Dendritic cell treated with granulocyte-macrophage colony-stimulating factor and Interleukin-4, amounts not matched to agents 40 ng/mL and 50 ng/mL, for 4 days (primary cell): ENCODE measurements at regions not wholly inside any gene's neighbourhood (a gene's known extent, or its start where the extent isn't known, plus 50 kb on each side); places are given as distances from the start of the nearest gene placed in this dataset.
A peak's percentile ranks its signal among the peaks of the same experiment; 100 is the strongest.
"Not testable (repeated sequence)": the region's sequence is repeated elsewhere in the genome, so short reads cannot be mapped to it uniquely, and the experiment has no call there.

ENCODE experiments used
- H3K27ac Mint-ChIP-seq: one replicate; pipeline ENCODE4 v1.8.0; 2022; ENCODE audit warnings: mild to moderate bottlenecking, mixed read lengths
- H3K27me3 Mint-ChIP-seq: one replicate; pipeline ENCODE4 v1.8.0; 2022; ENCODE audit warnings: mild to moderate bottlenecking, mixed read lengths
- H3K36me3 Mint-ChIP-seq: one replicate; pipeline ENCODE4 v1.8.0; 2022; ENCODE audit warnings: low read depth, mixed read lengths
- H3K4me1 Mint-ChIP-seq: one replicate; pipeline ENCODE4 v1.8.0; 2022; ENCODE audit warnings: low read depth, mixed read lengths
- H3K4me3 Mint-ChIP-seq: one replicate; pipeline ENCODE4 v1.8.0; 2022; ENCODE audit warnings: mild to moderate bottlenecking, moderate library complexity, mixed read lengths
- H3K9me3 Mint-ChIP-seq: one replicate; pipeline ENCODE4 v1.8.0; 2022; ENCODE audit warnings: mixed read lengths
- intact Hi-C: fragments of 100-400 bp; cut with micrococcal nuclease; formaldehyde crosslinking; loops from one replicate; pipeline ENCODE4 v1.15.0; 2022

GRCh38 chr12:127150028-127150427 lies 1116.9 kb upstream of the TMEM132C start:
- Mint-ChIP-seq H3K27ac (peak overlapping the region; percentile 36), H3K36me3 (no peaks in the 10 kb centered on the region), H3K9me3 (no peaks in the 10 kb centered on the region), H3K27me3 (peaks cover 12% of the 10 kb centered on the region), H3K4me1 (peaks cover 16% of the 10 kb centered on the region), H3K4me3 (no peak overlapping the region)
- intact Hi-C loops, result no loop called here

- peaks cover 16% of the 10 kb centered on the region for H3K4me1 Mint-ChIP-seq
- no peaks in the 10 kb centered on the region for H3K36me3 Mint-ChIP-seq
- H3K27ac Mint-ChIP-seq, result peak overlapping the region; percentile 36
- H3K9me3 Mint-ChIP-seq, result no peaks in the 10 kb centered on the region
- intact Hi-C loops, result no loop called here
- H3K27me3 Mint-ChIP-seq, result peaks cover 12% of the 10 kb centered on the region
- no peak overlapping the region for H3K4me3 Mint-ChIP-seq
Measured at GRCh38 chr12:127150479-127150878, 1116.5 kb upstream of the TMEM132C start.

GRCh38 chr12:127150956-127151355 lies 1116.0 kb upstream of the TMEM132C start:
- Mint-ChIP-seq H3K4me3 (no peak overlapping the region), H3K36me3 (no peaks in the 10 kb centered on the region), H3K27me3 (peaks cover 7% of the 10 kb centered on the region), H3K27ac (no peak overlapping the region), H3K9me3 (no peaks in the 10 kb centered on the region), H3K4me1 (peaks cover 16% of the 10 kb centered on the region)
- intact Hi-C loops, result no loop called here

GRCh38 chr12:127153996-127154395 lies 1113.0 kb upstream of the TMEM132C start:
- H3K27ac Mint-ChIP-seq, result no peak overlapping the region
- H3K9me3 Mint-ChIP-seq, result no peaks in the 10 kb centered on the region
- H3K4me1 Mint-ChIP-seq, result peaks cover 10% of the 10 kb centered on the region
- H3K27me3 Mint-ChIP-seq, result no peaks in the 10 kb centered on the region
- no peak overlapping the region for H3K4me3 Mint-ChIP-seq
- intact Hi-C loops, result no loop called here
- H3K36me3 Mint-ChIP-seq, result no peaks in the 10 kb centered on the region

GRCh38 chr12:127154830-127155229 lies 1112.1 kb upstream of the TMEM132C start:
- H3K36me3 Mint-ChIP-seq, intact Hi-C loops, H3K4me1 Mint-ChIP-seq, H3K27ac Mint-ChIP-seq, H3K9me3 Mint-ChIP-seq, H3K27me3 Mint-ChIP-seq, H3K4me3 Mint-ChIP-seq: not testable (repeated sequence)

GRCh38 chr12:127155935-127156619 lies 1110.9 kb upstream of the TMEM132C start:
- H3K27ac Mint-ChIP-seq, H3K4me3 Mint-ChIP-seq, H3K36me3 Mint-ChIP-seq, H3K4me1 Mint-ChIP-seq, H3K27me3 Mint-ChIP-seq, intact Hi-C loops, H3K9me3 Mint-ChIP-seq: not testable (repeated sequence)

GRCh38 chr12:127157501-127158366 lies 1109.2 kb upstream of the TMEM132C start:
- H3K36me3 Mint-ChIP-seq, H3K27ac Mint-ChIP-seq, intact Hi-C loops, H3K4me3 Mint-ChIP-seq, H3K27me3 Mint-ChIP-seq, H3K4me1 Mint-ChIP-seq, H3K9me3 Mint-ChIP-seq: not testable (repeated sequence)

GRCh38 chr12:127158385-127159061 lies 1108.4 kb upstream of the TMEM132C start:
- no peak overlapping the region for H3K4me3 Mint-ChIP-seq
- H3K9me3 Mint-ChIP-seq, result peaks cover 7% of the 10 kb centered on the region
- H3K27ac Mint-ChIP-seq, result no peak overlapping the region
- peaks cover 15% of the 10 kb centered on the region for H3K4me1 Mint-ChIP-seq
- H3K36me3 Mint-ChIP-seq, result no peaks in the 10 kb centered on the region
- peaks cover under 1% of the 10 kb centered on the region for H3K27me3 Mint-ChIP-seq
- intact Hi-C loops, result no loop called here

- Mint-ChIP-seq H3K27ac (peak overlapping the region; percentile 52), H3K4me1 (peaks cover 20% of the 10 kb centered on the region), H3K4me3 (no peak overlapping the region), H3K36me3 (no peaks in the 10 kb centered on the region), H3K27me3 (peaks cover 7% of the 10 kb centered on the region), H3K9me3 (peaks cover 7% of the 10 kb centered on the region)
- intact Hi-C loops, result no loop called here
Measured at GRCh38 chr12:127161466-127161865, 1105.5 kb upstream of the TMEM132C start.

- peaks cover 20% of the 10 kb centered on the region for H3K4me1 Mint-ChIP-seq
- no peaks in the 10 kb centered on the region for H3K36me3 Mint-ChIP-seq
- no peak overlapping the region for H3K27ac Mint-ChIP-seq
- peaks cover 15% of the 10 kb centered on the region for H3K27me3 Mint-ChIP-seq
- H3K4me3 Mint-ChIP-seq, result no peak overlapping the region
- peaks cover 7% of the 10 kb centered on the region for H3K9me3 Mint-ChIP-seq
- intact Hi-C loops, result no loop called here
Measured at GRCh38 chr12:127162307-127162706, 1104.7 kb upstream of the TMEM132C start.

GRCh38 chr12:127162902-127163301 lies 1104.1 kb upstream of the TMEM132C start:
- Mint-ChIP-seq H3K27ac (no peak overlapping the region), H3K4me3 (no peak overlapping the region)
- intact Hi-C loops, result no loop called here

GRCh38 chr12:127165567-127166392 lies 1101.2 kb upstream of the TMEM132C start:
- H3K27ac Mint-ChIP-seq, result peak overlapping the region; percentile 42
- intact Hi-C loops, result loop anchor here (5.0 kb wide), 1 partner anchor 67 kb away; no protein-coding TSS in a partner anchor
- H3K27me3 Mint-ChIP-seq, result peaks cover 27% of the 10 kb centered on the region
- peak overlapping the region; percentile 65 for H3K4me3 Mint-ChIP-seq
- H3K36me3 Mint-ChIP-seq, result no peaks in the 10 kb centered on the region
- peaks cover 19% of the 10 kb centered on the region for H3K4me1 Mint-ChIP-seq
- peaks cover 5% of the 10 kb centered on the region for H3K9me3 Mint-ChIP-seq

More at GRCh38 chr12:127162902-127163301, 1104.1 kb upstream of the TMEM132C start:
- H3K36me3 Mint-ChIP-seq, result no peaks in the 10 kb centered on the region
- H3K9me3 Mint-ChIP-seq, result peaks cover 7% of the 10 kb centered on the region
- peaks cover 20% of the 10 kb centered on the region for H3K4me1 Mint-ChIP-seq
- H3K27me3 Mint-ChIP-seq, result peaks cover 16% of the 10 kb centered on the region
